T-helper 2 cell treated with Interferon-gamma antibody and Interleukin-4, amounts not matched to agents 5 μg/mL and 100 μg/mL, for 36 hours (primary cell): ENCODE measurements at regions not wholly inside any gene's neighbourhood (a gene's known extent, or its start where the extent isn't known, plus 50 kb on each side); places are given as distances from the start of the nearest gene placed in this dataset.
"Not testable (repeated sequence)": the region's sequence is repeated elsewhere in the genome, so short reads cannot be mapped to it uniquely, and the experiment has no call there.

Source experiments
- DNase-seq: peaks from one replicate; pipeline ENCODE4 v3.0.0; 2021; ENCODE audit warnings: low spot score
- H3K27ac Mint-ChIP-seq: one replicate; pipeline ENCODE4 v1.8.0; 2021; ENCODE audit warnings: mild to moderate bottlenecking, mixed read lengths
- H3K27me3 Mint-ChIP-seq: one replicate; pipeline ENCODE4 v1.8.0; 2021; ENCODE audit warnings: low read depth, mixed read lengths
- H3K36me3 Mint-ChIP-seq: one replicate; pipeline ENCODE4 v1.8.0; 2021; ENCODE audit warnings: low read depth, mixed read lengths
- H3K4me1 Mint-ChIP-seq: one replicate; pipeline ENCODE4 v1.8.0; 2021; ENCODE audit warnings: low read depth, mixed read lengths
- H3K4me3 Mint-ChIP-seq: one replicate; pipeline ENCODE4 v1.8.0; 2022; ENCODE audit warnings: mild to moderate bottlenecking, moderate library complexity, mixed read lengths
- H3K9me3 Mint-ChIP-seq: one replicate; pipeline ENCODE4 v1.8.0; 2021; ENCODE audit warnings: mixed read lengths

DNA sequence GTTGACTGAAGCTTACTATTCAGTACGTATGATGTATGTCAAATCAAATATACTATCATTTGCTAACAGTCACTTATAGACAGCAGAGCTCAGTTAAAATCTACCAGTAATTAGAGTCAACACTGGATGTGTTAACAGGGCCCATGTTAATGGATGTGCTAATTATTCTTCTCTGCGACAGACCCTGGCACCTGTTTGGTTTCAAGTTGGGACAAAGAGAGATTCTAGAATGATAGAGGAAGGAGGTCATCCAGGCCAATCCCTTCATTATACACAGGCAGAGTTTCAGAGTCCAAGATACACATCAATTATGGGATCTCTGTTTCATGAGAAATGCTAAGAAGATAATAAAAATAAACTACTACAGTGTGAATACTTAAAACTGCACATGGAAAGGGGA is 615.0 kb downstream of the ZNF608 start:
- Mint-ChIP-seq H3K4me3 (no peak overlapping the region), H3K27me3 (no peaks in the 10 kb centered on the region), H3K9me3 (no peaks in the 10 kb centered on the region), H3K36me3 (no peaks in the 10 kb centered on the region), H3K4me1 (no peaks in the 10 kb centered on the region), H3K27ac (no peak overlapping the region)
- DNase-seq: no peak

- no peaks in the 10 kb centered on the region for H3K36me3 Mint-ChIP-seq
- no peak overlapping the region for H3K27ac Mint-ChIP-seq
- H3K9me3 Mint-ChIP-seq: no peaks in the 10 kb centered on the region
- DNase-seq: no peak
- no peaks in the 10 kb centered on the region for H3K4me1 Mint-ChIP-seq
- no peaks in the 10 kb centered on the region for H3K27me3 Mint-ChIP-seq
- H3K4me3 Mint-ChIP-seq: no peak overlapping the region
These were observed 615.6 kb downstream of the ZNF608 start for GRCh38 chr5:124130816-124131215.

- no peaks in the 10 kb centered on the region for H3K27me3 Mint-ChIP-seq
- no peaks in the 10 kb centered on the region for H3K4me1 Mint-ChIP-seq
- no peaks in the 10 kb centered on the region for H3K36me3 Mint-ChIP-seq
- no peaks in the 10 kb centered on the region for H3K9me3 Mint-ChIP-seq
- no peak overlapping the region for H3K4me3 Mint-ChIP-seq
- no peak overlapping the region for H3K27ac Mint-ChIP-seq
- no peak for DNase-seq
These were observed 616.9 kb downstream of the CSNK1G3 start for GRCh38 chr5:124128867-124129266.

GRCh38 chr5:124126504-124127217 is 614.7 kb downstream of the CSNK1G3 start:
- DNase-seq: no peak
- Mint-ChIP-seq H3K27me3 (no peaks in the 10 kb centered on the region), H3K4me3 (no peak overlapping the region), H3K4me1 (no peaks in the 10 kb centered on the region), H3K27ac (no peak overlapping the region), H3K36me3 (no peaks in the 10 kb centered on the region), H3K9me3 (peaks cover 4% of the 10 kb centered on the region)

- H3K36me3 Mint-ChIP-seq: no peaks in the 10 kb centered on the region
- H3K4me1 Mint-ChIP-seq: no peaks in the 10 kb centered on the region
- no peak overlapping the region for H3K4me3 Mint-ChIP-seq
- H3K27ac Mint-ChIP-seq: no peak overlapping the region
- H3K9me3 Mint-ChIP-seq: peaks cover 4% of the 10 kb centered on the region
- no peaks in the 10 kb centered on the region for H3K27me3 Mint-ChIP-seq
- DNase-seq: no peak
These were observed 612.8 kb downstream of the CSNK1G3 start for GRCh38 chr5:124124711-124125229.

- no peaks in the 10 kb centered on the region for H3K27me3 Mint-ChIP-seq
- DNase-seq: no peak
These were observed 609.2 kb downstream of the CSNK1G3 start for GRCh38 chr5:124121198-124121597.

DNA sequence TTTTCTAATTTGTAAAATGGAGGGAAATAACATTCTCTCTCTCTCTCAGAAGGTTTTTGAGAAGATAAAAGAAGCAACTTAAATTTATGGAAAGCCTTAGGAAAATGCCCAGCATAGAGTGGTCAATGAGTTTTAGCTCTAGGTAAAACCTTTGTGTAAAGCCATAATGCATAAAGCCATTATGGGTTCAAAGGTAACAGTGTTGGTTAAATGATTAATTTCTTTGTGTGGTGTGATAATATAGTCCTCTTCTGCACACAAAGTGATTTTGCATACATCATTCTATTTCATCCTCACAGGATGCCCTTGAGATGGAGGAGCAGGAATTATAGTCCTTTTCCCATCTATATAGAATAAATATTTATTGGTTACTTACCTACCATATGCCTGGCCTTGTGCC is 602.9 kb downstream of the CSNK1G3 start:
- no peak for DNase-seq
- Mint-ChIP-seq H3K27me3 (no peaks in the 10 kb centered on the region), H3K4me3 (no peak overlapping the region), H3K36me3 (no peaks in the 10 kb centered on the region), H3K27ac (no peak overlapping the region), H3K4me1 (no peaks in the 10 kb centered on the region), H3K9me3 (no peaks in the 10 kb centered on the region)

More at GRCh38 chr5:124121198-124121597, 609.2 kb downstream of the CSNK1G3 start:
- Mint-ChIP-seq H3K9me3 (peaks cover 4% of the 10 kb centered on the region), H3K27ac (no peak overlapping the region), H3K4me3 (no peak overlapping the region), H3K36me3 (no peaks in the 10 kb centered on the region), H3K4me1 (no peaks in the 10 kb centered on the region)

DNA sequence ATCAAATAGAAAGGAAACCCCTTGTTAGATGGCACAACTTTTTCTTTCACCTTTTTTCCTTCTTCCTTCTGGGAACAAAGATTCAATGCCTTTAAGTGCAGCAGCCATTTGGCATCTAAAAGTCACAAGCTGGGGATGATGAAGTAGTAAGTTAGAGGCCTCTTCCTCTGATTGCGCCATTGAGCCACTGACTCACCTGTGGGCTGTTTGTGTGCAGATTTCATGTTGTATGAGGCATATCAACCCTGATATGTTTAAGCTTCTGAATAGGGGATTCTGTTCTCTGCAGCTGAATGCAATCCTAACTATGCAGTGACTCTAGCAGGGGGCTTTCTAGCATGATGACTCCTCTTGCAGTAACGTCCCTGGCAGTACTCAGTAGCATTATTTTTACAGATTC is 599.9 kb downstream of the CSNK1G3 start:
- no peaks in the 10 kb centered on the region for H3K36me3 Mint-ChIP-seq
- no peak overlapping the region for H3K27ac Mint-ChIP-seq
- no peaks in the 10 kb centered on the region for H3K4me1 Mint-ChIP-seq
- H3K9me3 Mint-ChIP-seq: no peaks in the 10 kb centered on the region
- DNase-seq: no peak
- no peaks in the 10 kb centered on the region for H3K27me3 Mint-ChIP-seq
- H3K4me3 Mint-ChIP-seq: no peak overlapping the region

DNA sequence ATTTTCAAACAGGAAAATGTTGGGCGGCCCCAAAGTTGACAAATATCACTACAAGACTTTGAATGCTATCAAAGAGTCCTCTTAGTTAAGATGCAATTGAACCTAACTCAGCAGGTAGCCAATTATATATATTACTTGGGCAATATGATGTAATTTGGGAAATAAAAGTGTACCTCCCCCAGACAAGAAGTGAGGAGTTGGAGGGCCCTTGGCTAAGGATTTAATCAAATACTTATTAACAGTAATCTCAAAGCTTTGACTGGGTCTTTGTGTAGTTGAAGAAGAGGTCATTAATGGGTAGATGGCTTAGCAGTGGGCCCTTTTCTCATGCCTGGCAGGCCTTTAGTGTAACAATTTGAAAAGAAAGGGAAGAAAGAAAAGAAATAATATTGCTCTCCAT is 599.0 kb downstream of the CSNK1G3 start:
- no peak for DNase-seq
- Mint-ChIP-seq H3K27ac (no peak overlapping the region), H3K36me3 (no peaks in the 10 kb centered on the region), H3K4me3 (no peak overlapping the region), H3K27me3 (no peaks in the 10 kb centered on the region), H3K4me1 (no peaks in the 10 kb centered on the region), H3K9me3 (no peaks in the 10 kb centered on the region)

DNA sequence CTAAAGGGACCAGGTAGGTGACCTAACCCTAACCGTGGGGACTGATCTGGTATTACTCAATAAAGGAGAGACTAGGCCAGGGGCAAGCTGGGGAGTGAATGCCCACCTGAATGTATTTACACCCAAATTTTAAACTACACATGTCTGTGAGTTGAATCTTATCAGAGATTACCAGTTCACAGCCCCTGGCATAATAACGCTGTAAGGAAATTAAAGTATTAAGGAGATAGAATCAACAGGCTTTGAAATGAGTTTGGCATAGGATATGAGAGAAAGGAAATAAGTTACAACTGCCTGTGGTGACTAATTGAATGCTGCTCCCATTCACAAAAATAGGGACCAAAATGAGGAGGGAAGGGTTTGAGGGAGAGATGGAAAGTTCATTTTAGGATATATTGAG is 593.3 kb downstream of the CSNK1G3 start:
- Mint-ChIP-seq H3K27me3 (no peaks in the 10 kb centered on the region), H3K36me3 (no peaks in the 10 kb centered on the region), H3K4me3 (no peak overlapping the region), H3K27ac (no peak overlapping the region), H3K9me3 (no peaks in the 10 kb centered on the region), H3K4me1 (no peaks in the 10 kb centered on the region)
- DNase-seq: no peak

- Mint-ChIP-seq H3K4me3 (no peak overlapping the region), H3K36me3 (no peaks in the 10 kb centered on the region), H3K27me3 (no peaks in the 10 kb centered on the region), H3K4me1 (no peaks in the 10 kb centered on the region), H3K27ac (no peak overlapping the region), H3K9me3 (no peaks in the 10 kb centered on the region)
- no peak for DNase-seq
These were observed 592.8 kb downstream of the CSNK1G3 start for GRCh38 chr5:124104821-124105220.

DNA sequence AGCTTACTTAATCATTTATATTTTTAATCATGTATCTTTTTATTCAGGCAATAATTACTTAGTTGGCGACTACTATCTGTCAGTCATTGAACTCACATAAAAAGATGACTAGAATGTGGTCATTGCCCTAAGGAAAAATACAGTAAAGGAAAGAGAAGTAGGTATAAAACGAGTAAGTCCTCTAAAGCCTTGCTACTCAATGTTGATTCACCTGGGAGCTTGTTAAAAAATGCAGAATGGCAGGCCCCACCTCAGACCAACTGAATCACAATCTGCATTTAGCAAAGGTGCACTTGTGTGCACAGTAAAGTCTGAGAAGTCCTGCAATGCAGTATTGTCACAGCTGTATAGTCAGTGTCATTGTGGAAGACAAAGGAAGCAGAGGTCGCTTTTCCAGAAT is 592.4 kb downstream of the CSNK1G3 start:
- Mint-ChIP-seq H3K9me3 (no peaks in the 10 kb centered on the region), H3K27me3 (no peaks in the 10 kb centered on the region), H3K27ac (no peak overlapping the region), H3K4me3 (no peak overlapping the region), H3K36me3 (no peaks in the 10 kb centered on the region), H3K4me1 (no peaks in the 10 kb centered on the region)
- DNase-seq: no peak

- DNase-seq: no peak
- H3K27me3 Mint-ChIP-seq: no peaks in the 10 kb centered on the region
These were observed 591.7 kb downstream of the CSNK1G3 start for GRCh38 chr5:124103671-124104070.

GRCh38 chr5:124103056-124103455 is 591.1 kb downstream of the CSNK1G3 start:
- not testable (repeated sequence) for H3K4me1 Mint-ChIP-seq, H3K27ac Mint-ChIP-seq, H3K9me3 Mint-ChIP-seq, H3K36me3 Mint-ChIP-seq, H3K4me3 Mint-ChIP-seq, H3K27me3 Mint-ChIP-seq, DNase-seq

More at GRCh38 chr5:124103671-124104070, 591.7 kb downstream of the CSNK1G3 start:
- H3K27ac Mint-ChIP-seq: no peak overlapping the region
- no peaks in the 10 kb centered on the region for H3K36me3 Mint-ChIP-seq
- no peaks in the 10 kb centered on the region for H3K4me1 Mint-ChIP-seq
- H3K9me3 Mint-ChIP-seq: no peaks in the 10 kb centered on the region
- H3K4me3 Mint-ChIP-seq: no peak overlapping the region

- no peaks in the 10 kb centered on the region for H3K27me3 Mint-ChIP-seq
These were observed 590.5 kb downstream of the CSNK1G3 start for GRCh38 chr5:124102486-124102885.

More at GRCh38 chr5:124102486-124102885, 590.5 kb downstream of the CSNK1G3 start:
- no peaks in the 10 kb centered on the region for H3K36me3 Mint-ChIP-seq
- H3K4me1 Mint-ChIP-seq: no peaks in the 10 kb centered on the region
- no peak overlapping the region for H3K4me3 Mint-ChIP-seq
- no peak for DNase-seq
- no peak overlapping the region for H3K27ac Mint-ChIP-seq
- H3K9me3 Mint-ChIP-seq: no peaks in the 10 kb centered on the region
